GM19324 (cell line): ENCODE measurements at regions not wholly inside any gene's neighbourhood (a gene's known extent, or its start where the extent isn't known, plus 50 kb on each side); places are given as distances from the start of the nearest gene placed in this dataset.

ENCODE experiments used
- ATAC-seq: cut with Tn5 transposase; IDR thresholded peaks from one replicate; pipeline ENCODE4 v1.9.1; 2021; ENCODE audit warnings: mild to moderate bottlenecking, moderate library complexity; ENCODE audit not compliant: unreplicated experiment, low FRiP score

DNA sequence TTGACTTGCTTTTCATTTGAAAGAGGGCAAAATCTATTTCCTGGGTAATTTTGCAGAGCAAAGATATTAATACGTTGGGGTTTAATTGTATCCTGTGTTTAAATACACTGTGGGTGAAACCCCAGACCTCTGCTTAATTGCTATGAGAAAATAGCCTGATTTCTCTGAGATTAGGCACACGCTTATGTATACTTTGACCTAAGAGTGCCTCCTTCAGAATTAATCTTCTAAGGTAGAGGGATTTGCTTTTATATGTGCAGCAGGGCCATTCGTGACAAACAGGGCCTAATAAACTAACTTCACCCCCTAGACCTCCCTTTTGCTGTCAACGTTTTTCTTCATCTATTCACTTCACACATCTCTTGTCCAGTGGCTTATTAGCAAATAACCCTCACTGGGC, 216.9 kb upstream of the ADGRL2 start:
- ATAC-seq, result no peak

DNA sequence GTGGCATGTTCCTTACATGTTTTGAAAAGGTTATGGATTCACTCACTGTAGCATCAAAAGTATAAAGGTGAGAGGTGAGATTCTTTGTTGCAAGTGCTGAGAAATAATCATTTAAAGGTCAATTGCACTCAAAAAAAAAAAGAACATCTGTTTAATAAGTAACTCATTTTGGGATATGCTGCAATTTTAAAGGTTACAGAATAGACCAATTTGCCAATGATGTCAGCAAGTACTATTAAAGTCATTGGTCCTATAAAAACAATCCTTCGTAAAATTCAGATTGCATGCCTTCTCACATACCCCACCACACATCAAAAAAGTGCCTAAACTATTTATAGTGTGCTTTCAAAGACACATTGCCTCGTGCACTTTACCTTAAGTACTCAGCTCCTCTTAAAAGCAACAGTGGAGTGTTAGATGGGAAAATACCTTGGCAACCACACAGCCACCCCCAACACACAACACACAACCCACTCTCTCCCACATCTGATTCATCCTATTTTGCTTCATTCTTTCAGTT, 218.2 kb upstream of the ADGRL2 start:
- no peak for ATAC-seq

DNA sequence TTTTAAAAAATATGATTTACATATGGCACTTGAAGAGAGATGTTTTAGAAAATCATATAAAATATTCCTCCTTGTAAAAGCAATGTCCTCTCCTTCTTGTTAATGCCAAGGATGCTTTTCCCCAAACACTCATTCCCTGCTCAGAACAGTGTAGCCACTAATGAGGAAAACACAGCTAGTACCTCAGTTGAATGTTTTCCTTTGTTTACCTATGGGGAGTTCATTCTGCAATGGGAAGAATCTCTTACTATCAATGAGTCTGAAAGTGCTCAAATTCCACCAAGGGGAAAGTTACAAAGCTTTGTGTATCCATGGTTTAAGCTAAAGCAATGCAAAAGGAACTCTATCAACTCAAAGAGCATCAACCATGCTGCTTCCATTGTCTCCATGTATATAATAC, 221.9 kb upstream of the ADGRL2 start:
- no peak for ATAC-seq

DNA sequence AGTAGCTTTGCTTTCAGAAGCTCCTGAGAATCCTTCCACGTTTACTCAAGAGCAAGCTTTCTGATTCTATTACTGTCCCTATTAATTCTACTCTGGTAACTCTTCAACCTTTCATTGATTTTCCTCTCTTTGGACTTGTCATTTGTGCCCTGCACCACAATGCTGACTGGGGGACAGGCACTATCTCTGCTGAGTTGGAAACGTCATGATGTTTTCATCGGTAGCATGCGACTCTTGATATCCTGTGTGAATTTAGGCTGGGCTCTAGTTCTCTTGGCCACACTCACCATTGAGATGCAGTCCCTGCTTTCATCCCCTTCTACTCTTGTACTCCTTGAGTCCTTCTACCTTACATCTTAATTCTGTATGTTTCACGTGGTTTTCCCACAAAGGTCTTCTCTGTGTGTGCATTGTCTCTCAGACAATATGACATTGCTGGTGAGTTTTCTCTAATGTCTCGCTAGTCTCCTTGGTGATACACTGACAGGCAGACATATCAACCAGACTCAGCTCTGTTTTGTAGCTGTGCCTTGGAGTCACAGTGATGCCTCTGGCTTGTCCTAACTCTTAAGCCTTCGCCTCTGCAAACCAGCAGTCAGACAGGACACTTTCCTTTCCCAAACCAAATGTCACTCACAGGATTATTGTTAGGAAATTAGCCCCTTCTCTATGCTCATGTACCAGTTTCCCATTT, 223.6 kb upstream of the ADGRL2 start:
- ATAC-seq, result no peak

- no peak for ATAC-seq
These were observed 226.3 kb upstream of the ADGRL2 start for GRCh38 chr1:81574408-81574807.

GRCh38 chr1:81573458-81573857, 227.3 kb upstream of the ADGRL2 start:
- no peak for ATAC-seq

GRCh38 chr1:81571946-81572345, 228.8 kb upstream of the ADGRL2 start:
- no peak for ATAC-seq

DNA sequence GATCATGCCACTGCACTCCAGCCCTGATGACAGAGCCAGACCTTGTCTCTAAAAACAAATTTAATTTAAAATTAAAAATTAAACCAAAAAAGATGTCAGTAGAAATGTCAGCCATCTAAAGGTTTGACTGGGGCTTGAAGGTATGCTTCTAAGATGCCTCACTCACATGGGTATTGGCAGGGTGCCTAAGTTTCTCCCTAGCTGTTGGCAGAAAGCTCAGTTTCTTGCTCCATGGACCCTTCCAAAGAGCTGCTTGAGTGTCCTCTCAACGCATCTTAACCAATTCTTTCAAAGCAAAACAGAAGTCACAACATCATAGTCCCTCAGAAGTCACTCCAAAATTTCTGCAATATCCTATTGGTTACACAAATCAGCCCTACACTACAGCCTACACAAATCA, 231.0 kb upstream of the ADGRL2 start:
- ATAC-seq, result no peak

- ATAC-seq, result no peak
These were observed 237.1 kb upstream of the ADGRL2 start for GRCh38 chr1:81563632-81564031.

DNA sequence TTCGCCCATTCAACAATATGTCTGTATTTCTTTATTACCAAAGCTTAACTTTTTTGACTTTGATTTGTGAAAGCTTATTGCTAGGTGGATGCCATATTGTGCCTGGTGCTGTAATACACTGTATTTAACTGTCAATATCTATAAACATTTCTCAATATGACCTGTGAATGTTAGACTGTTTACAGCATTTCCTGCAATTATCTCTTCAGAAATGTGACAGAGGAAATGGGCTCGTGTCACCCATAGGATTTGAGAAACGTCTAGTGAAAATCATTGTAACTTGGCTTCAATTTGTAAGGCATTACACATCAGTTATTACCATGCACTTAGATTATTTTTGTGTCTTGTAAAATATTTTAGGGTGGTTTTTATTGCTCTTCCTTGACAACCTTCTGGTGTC, 237.8 kb upstream of the ADGRL2 start:
- no peak for ATAC-seq

- no peak for ATAC-seq
These were observed 240.1 kb upstream of the ADGRL2 start for GRCh38 chr1:81560629-81561028.

DNA sequence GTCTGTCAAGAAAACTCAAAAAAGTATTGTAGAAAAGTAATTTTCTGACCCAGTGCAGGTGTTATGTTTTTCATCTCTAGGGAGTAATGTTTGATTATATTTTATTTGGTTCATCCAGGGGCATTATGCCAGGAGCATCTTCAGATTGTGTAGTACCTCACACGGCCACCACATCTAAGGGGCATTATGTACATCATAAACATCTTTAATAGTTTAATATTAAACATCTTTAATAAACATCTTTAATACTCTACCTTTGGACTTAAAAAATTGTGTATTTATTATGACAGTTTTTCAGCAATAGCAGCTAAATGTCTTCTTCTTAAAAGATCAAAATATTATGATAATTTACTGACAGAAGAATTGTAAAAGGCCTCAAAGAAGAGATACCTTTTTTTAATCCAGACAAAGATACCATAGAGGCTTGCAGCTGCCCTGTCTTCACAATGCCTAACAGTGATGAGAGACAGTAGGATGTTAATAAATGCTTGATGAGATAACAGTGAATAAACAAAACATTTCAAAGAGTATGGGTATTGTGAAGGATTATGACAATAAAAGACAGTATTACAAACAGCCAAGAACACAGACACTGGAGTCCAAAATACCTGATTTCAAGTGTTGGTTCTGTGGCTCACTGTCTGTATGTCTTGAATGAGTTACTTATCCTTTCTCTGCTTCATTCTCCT, 240.9 kb upstream of the ADGRL2 start:
- ATAC-seq, result no peak

DNA sequence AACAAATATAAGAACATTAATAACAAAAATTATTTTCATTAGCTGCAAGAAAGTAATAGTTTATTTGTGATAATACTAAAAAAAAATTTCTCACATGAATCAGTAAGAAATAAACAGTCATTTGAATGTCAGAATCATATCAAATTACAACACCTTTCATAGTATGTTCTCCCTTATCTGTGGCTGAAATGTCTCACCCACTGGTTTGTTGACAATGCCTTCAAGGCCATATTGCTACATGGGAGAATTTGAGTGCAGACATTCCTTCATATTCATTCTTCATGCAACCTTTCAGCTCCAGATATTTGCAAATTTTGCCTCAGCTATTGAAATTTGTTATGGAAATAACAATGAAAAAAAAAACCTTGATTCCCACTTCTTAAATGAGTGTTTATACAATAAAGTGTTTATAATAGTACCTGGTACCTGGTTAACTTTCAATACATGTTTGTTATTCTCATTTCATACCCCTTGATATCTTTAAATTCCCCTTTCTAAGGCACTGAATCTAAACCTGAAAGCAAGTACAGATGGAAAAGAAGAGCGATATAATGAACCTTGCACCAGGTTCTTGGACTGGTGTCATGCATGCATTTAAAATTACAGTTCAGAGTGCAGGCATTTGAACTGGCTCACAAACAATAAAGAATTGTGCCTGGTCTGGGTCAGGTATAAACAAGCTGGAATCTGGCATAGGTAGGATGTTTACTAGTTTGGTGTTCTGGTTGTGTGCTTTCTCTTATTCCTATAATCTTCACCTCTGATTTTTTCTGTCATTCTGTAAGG, 242.2 kb upstream of the ADGRL2 start:
- no peak for ATAC-seq

DNA sequence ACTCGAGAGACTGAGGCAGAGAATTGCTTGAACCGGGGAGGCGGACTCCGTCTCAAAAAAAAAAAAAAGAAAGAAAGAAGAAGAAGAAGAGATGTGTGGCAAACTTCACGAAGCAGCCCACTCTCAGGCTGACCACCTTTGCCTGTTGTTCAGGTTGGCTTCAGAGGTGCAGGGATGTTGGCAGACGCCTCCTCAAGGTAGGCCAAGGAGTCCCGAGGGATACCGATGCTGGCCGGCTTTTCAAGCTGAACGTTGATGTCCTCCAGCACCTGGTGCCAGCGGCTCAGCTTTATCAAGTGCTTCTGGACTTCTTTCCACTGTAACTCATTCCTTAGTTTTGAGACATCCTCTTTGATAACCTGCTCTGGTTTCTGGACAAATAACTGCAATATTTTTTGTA, 243.8 kb upstream of the ADGRL2 start:
- no peak for ATAC-seq

- no peak for ATAC-seq
These were observed 246.2 kb upstream of the ADGRL2 start for GRCh38 chr1:81554534-81554933.

GRCh38 chr1:81554108-81554507, 246.6 kb upstream of the ADGRL2 start:
- ATAC-seq, result no peak

DNA sequence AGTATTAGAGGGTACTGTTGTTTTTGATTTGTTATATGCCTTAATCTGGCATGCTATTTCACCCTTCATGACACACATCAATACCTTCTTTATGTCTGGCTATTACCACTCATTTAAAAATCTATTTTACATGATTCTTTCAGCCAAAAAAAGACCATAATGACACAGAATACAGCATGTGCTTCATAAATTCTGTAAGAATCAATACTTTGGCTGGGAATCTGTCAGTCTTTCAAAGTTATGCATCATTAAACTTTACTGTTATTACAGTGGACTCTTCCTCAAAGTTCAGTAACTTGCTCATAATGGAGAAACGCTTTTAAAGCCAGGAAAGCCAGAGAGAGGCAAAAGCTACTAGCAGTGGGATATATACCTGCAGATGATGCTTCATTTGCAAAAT, 247.2 kb upstream of the ADGRL2 start:
- ATAC-seq, result no peak

DNA sequence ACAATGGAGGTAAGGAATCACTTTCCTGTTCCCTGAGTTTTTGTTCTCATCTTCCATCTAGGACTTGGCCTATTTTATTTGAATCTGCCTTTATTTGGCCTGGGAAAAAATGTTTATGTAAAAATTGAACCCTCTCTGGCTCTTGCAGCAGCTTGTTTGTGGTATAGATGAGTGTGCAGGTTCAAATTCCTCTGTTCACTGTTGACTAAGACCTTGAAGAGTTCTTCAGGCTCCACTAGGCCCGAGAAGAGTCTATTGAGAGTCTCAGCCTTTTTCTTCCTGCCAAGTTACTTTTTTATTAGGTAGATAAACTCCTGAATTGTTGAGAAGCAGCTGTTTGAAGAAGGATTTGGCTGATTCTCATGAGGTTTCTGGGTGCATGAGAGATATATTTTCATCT, 248.8 kb upstream of the ADGRL2 start:
- ATAC-seq, result no peak

DNA sequence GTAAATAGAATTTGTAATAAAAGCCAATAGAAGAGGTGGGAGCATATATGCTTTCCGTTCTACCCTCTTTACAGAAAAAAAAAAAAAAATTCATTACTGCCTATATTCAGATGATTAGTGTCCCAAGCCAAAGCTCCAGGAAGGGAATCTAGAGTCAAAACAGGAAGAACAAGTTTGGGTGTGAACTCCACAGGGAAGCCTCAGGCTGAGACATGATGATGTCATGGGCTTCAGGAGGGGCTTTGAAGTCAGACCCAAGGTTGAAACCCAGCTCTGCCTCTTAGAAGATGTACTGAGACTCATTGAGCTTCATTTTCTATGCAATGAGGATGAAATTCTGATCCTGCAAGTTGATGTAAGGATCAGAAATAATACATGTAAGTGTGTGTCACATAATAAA, 250.0 kb upstream of the ADGRL2 start:
- no peak for ATAC-seq

GRCh38 chr1:81549588-81550127, 251.1 kb upstream of the ADGRL2 start:
- peak; percentile 75 for ATAC-seq

- peak; percentile 57 for ATAC-seq
These were observed 251.7 kb upstream of the ADGRL2 start for GRCh38 chr1:81548918-81549587.
